ENCODE measurements at regions not wholly inside any gene's neighbourhood (a gene's known extent, or its start where the extent isn't known, plus 50 kb on each side); places are given as distances from the start of the nearest gene placed in this dataset.

- Histone ChIP-seq H3K79me2 (ENCODE audit: insufficient read depth, low read depth) (no peaks in the 10 kb centered on the region), H3K4me3 (IDR thresholded peaks at IDR 0.05; ENCODE audit: insufficient read depth, low read depth, low read length) (no peak overlapping the region), H3K36me3 (ENCODE audit: insufficient read depth) (no peaks in the 10 kb centered on the region), H2AFZ (ENCODE audit: low read depth) (no peak overlapping the region), H3K4me1 (ENCODE audit: low read depth, poor library complexity, severe bottlenecking) (no peaks in the 10 kb centered on the region), H3K4me2 (no peak overlapping the region), H4K20me1 (ENCODE audit: insufficient read depth) (no peaks in the 10 kb centered on the region), H3K27ac (no peak overlapping the region), H3K27me3 (ENCODE audit: insufficient read depth, low read depth) (no peaks in the 10 kb centered on the region), H3K9ac (no peak overlapping the region)
- no peak for TF ChIP-seq CTCF (conservative IDR thresholded peaks at IDR 0.05; ENCODE audit: low read depth, low read length)
Measured at GRCh38 chr13:106958621-106959048, 390.7 kb upstream of the ARGLU1 start.

DNA sequence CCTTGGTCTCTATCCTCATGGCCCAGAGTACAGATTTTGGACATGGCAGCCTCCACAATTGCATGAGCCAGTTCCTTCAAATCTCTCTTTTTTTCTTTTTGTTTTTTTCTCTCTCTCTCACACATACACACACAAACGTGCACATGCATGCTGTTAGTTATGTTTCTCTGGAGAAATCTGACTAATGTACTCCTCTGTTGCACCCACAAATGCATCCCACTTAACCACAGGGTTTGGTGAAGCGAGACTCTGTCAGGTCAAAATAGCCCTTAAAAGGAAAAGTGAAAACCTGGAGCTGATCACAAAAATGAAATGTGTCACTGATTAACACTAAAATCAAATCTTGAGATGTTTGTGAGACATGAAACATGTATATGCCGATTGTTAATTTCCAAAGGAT is 374.6 kb upstream of the ARGLU1 start:
- no peak for TF ChIP-seq CTCF (conservative IDR thresholded peaks at IDR 0.05; ENCODE audit: low read depth, low read length)

GRCh38 chr13:106941779-106942178 is 373.8 kb upstream of the ARGLU1 start:
- H3K36me3 ChIP-seq (ENCODE audit: insufficient read depth): no peaks in the 10 kb centered on the region
- H3K4me3 ChIP-seq (IDR thresholded peaks at IDR 0.05; ENCODE audit: insufficient read depth, low read depth, low read length): no peak overlapping the region
- TF ChIP-seq CTCF (conservative IDR thresholded peaks at IDR 0.05; ENCODE audit: low read depth, low read length): no peak
- H3K79me2 ChIP-seq (ENCODE audit: insufficient read depth, low read depth): no peaks in the 10 kb centered on the region
- H3K9ac ChIP-seq: no peak overlapping the region
- no peaks in the 10 kb centered on the region for H4K20me1 ChIP-seq (ENCODE audit: insufficient read depth)
- H3K4me1 ChIP-seq (ENCODE audit: low read depth, poor library complexity, severe bottlenecking): no peaks in the 10 kb centered on the region
- H3K27ac ChIP-seq: no peak overlapping the region
- no peak overlapping the region for H3K4me2 ChIP-seq
- no peak overlapping the region for H2AFZ ChIP-seq (ENCODE audit: low read depth)
- H3K27me3 ChIP-seq (ENCODE audit: insufficient read depth, low read depth): no peaks in the 10 kb centered on the region

More for the DNA sequence above, 374.6 kb upstream of the ARGLU1 start:
- no peaks in the 10 kb centered on the region for H3K27me3 ChIP-seq (ENCODE audit: insufficient read depth, low read depth)
- no peaks in the 10 kb centered on the region for H3K36me3 ChIP-seq (ENCODE audit: insufficient read depth)
- H2AFZ ChIP-seq (ENCODE audit: low read depth): no peak overlapping the region
- H3K4me3 ChIP-seq (IDR thresholded peaks at IDR 0.05; ENCODE audit: insufficient read depth, low read depth, low read length): no peak overlapping the region
- no peaks in the 10 kb centered on the region for H3K79me2 ChIP-seq (ENCODE audit: insufficient read depth, low read depth)
- H3K9ac ChIP-seq: no peak overlapping the region
- no peaks in the 10 kb centered on the region for H4K20me1 ChIP-seq (ENCODE audit: insufficient read depth)
- H3K4me2 ChIP-seq: no peak overlapping the region
- no peak overlapping the region for H3K27ac ChIP-seq
- no peaks in the 10 kb centered on the region for H3K4me1 ChIP-seq (ENCODE audit: low read depth, poor library complexity, severe bottlenecking)

- Histone ChIP-seq H4K20me1 (ENCODE audit: insufficient read depth) (no peaks in the 10 kb centered on the region), H3K27me3 (ENCODE audit: insufficient read depth, low read depth) (no peaks in the 10 kb centered on the region), H3K36me3 (ENCODE audit: insufficient read depth) (no peaks in the 10 kb centered on the region), H3K27ac (no peak overlapping the region), H3K9ac (no peak overlapping the region), H2AFZ (ENCODE audit: low read depth) (no peak overlapping the region), H3K4me1 (ENCODE audit: low read depth, poor library complexity, severe bottlenecking) (no peaks in the 10 kb centered on the region), H3K4me3 (IDR thresholded peaks at IDR 0.05; ENCODE audit: insufficient read depth, low read depth, low read length) (no peak overlapping the region), H3K4me2 (no peak overlapping the region), H3K79me2 (ENCODE audit: insufficient read depth, low read depth) (no peaks in the 10 kb centered on the region)
- TF ChIP-seq CTCF (conservative IDR thresholded peaks at IDR 0.05; ENCODE audit: low read depth, low read length): no peak
Measured at GRCh38 chr13:106927421-106927820, 359.5 kb upstream of the ARGLU1 start.

Measured in KMS-11 (cell line).